A549 (cell line): ENCODE measurements at regions not wholly inside any gene's neighbourhood (a gene's known extent, or its start where the extent isn't known, plus 50 kb on each side); places are given as distances from the start of the nearest gene placed in this dataset.

Experiments used
- BHLHE40 ChIP-seq: IDR thresholded peaks from 2 replicates; pipeline ENCODE4 v1.6.1; 2012; ENCODE audit warnings: low read depth, low read length, inconsistent platforms
- POLR2A ChIP-seq: IDR thresholded peaks from 2 replicates; pipeline ENCODE4 v1.6.1; 2012; ENCODE audit warnings: mild to moderate bottlenecking, low read length
- TF ChIP-seq, protein P1 (sequence below): fragments of >200 bp; sonication (Bioruptor Twin); formaldehyde crosslinking; IDR thresholded peaks from 3 replicates; pipeline ENCODE4 v1.5.1; 2016

DNA sequence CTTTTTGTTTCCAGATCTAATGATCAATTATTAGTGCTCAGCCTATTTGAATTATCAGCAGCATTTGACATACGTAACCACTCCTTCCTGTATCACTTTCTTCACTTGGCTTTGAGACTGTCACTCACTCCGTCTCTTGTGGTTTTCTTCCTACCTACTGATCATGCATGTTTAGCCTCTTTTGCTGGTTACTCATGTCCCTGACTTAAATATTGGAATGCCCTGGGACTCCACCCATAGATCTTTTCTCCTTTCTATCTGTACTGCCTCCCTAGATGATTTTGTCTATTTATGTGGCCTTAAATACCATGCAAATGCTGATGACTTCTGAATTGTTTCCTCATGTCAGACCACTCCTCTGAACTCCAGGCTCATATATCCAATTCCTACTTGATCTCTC, 57.7 kb upstream of the PDE4B start:
- TF ChIP-seq POLR2A (no peak), BHLHE40 (no peak)
- TF ChIP-seq, protein P1, sequence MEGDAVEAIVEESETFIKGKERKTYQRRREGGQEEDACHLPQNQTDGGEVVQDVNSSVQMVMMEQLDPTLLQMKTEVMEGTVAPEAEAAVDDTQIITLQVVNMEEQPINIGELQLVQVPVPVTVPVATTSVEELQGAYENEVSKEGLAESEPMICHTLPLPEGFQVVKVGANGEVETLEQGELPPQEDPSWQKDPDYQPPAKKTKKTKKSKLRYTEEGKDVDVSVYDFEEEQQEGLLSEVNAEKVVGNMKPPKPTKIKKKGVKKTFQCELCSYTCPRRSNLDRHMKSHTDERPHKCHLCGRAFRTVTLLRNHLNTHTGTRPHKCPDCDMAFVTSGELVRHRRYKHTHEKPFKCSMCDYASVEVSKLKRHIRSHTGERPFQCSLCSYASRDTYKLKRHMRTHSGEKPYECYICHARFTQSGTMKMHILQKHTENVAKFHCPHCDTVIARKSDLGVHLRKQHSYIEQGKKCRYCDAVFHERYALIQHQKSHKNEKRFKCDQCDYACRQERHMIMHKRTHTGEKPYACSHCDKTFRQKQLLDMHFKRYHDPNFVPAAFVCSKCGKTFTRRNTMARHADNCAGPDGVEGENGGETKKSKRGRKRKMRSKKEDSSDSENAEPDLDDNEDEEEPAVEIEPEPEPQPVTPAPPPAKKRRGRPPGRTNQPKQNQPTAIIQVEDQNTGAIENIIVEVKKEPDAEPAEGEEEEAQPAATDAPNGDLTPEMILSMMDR: no peak
